Right lobe of liver (tissue), 6 donors: ENCODE measurements at regions not wholly inside any gene's neighbourhood (a gene's known extent, or its start where the extent isn't known, plus 50 kb on each side); places are given as distances from the start of the nearest gene placed in this dataset.

Experiments
- ATAC-seq, 4 donors: fragments of 200-7000 bp; cut with Tn5 transposase; one replicate each; pipeline ENCODE4 v1.9.1; 2020; ENCODE audit warnings: mild to moderate bottlenecking in 4 of 4, moderate library complexity in 4 of 4
- DNase-seq, 3 donors: peaks; one replicate each; pipeline ENCODE4 v3.0.0-alpha.2; 2020
- H3K27ac ChIP-seq, 3 donors: fragments of 200-600 bp; one replicate each; pipeline ENCODE4 v1.8.0; 2022
- H3K27me3 ChIP-seq, 2 donors: fragments of 200-600 bp; one replicate each; pipeline ENCODE4 v1.8.0; 2022
- H3K36me3 ChIP-seq, 4 donors: fragments of 200-600 bp; sonication (generic) in 1 of 4; one replicate each; pipeline versions ENCODE4 v1.5.1 to v1.8.0; 2017 to 2022; ENCODE audit warnings: control low read depth in 1 of 4
- H3K4me1 ChIP-seq, 4 donors: fragments of 200-600 bp; sonication (generic) in 1 of 4; one replicate each; pipeline versions ENCODE4 v1.5.1 to v1.8.0; 2017 to 2022; ENCODE audit warnings: control low read depth in 1 of 4
- H3K4me3 ChIP-seq, 3 donors: fragments of 200-600 bp; one replicate each; pipeline ENCODE4 v1.8.0; 2022
- H3K9me3 ChIP-seq, 4 donors: fragments of 200-600 bp; sonication (generic) in 1 of 4; one replicate each; pipeline versions ENCODE4 v1.5.1 to v1.8.0; 2017 to 2022; ENCODE audit warnings: control low read depth in 1 of 4
- POLR2A ChIP-seq: fragments of 450-650 bp; IDR thresholded peaks from one replicate; pipeline ENCODE4 v1.6.1; 2017; ENCODE audit warnings: antibody characterized with exemption, mild to moderate bottlenecking
- WGBS: methylation state at CpG from one replicate; pipeline ENCODE4 v1.1.6; 2018; ENCODE audit warnings: low coverage, low lambda C conversion rate; ENCODE audit not compliant: insufficient coverage; ENCODE audit errors: missing lambda C conversion rate; 5-methylcytosine and 5-hydroxymethylcytosine counted together
- intact Hi-C, 2 donors: fragments of 100-400 bp; cut with DNase I; formaldehyde crosslinking; loops; one replicate each; pipeline versions ENCODE4 v1.11.2 to v1.14.1; 2022
- TF ChIP-seq, protein P1 (sequence below), 4 donors: fragments of 200-600 bp in 3 of 4; fragments of 450-650 bp in 1 of 4; IDR thresholded peaks; one replicate each; pipeline versions ENCODE4 v1.5.1 to v1.8.0; 2016 to 2022; ENCODE audit warnings: antibody characterized with exemption in 4 of 4, mild to moderate bottlenecking in 2 of 4
- donor health status: DM: no; HTN: yes; CAD: no.
- donor health status: DM: no; HTN: no; CAD: no.
- donor health status: DM: no; HTN: no; CAD: no.
- donor health status: DM: no; HTN: yes; CAD: no.
- donor health status: DM: no; HTN: yes; CAD: no.

DNA sequence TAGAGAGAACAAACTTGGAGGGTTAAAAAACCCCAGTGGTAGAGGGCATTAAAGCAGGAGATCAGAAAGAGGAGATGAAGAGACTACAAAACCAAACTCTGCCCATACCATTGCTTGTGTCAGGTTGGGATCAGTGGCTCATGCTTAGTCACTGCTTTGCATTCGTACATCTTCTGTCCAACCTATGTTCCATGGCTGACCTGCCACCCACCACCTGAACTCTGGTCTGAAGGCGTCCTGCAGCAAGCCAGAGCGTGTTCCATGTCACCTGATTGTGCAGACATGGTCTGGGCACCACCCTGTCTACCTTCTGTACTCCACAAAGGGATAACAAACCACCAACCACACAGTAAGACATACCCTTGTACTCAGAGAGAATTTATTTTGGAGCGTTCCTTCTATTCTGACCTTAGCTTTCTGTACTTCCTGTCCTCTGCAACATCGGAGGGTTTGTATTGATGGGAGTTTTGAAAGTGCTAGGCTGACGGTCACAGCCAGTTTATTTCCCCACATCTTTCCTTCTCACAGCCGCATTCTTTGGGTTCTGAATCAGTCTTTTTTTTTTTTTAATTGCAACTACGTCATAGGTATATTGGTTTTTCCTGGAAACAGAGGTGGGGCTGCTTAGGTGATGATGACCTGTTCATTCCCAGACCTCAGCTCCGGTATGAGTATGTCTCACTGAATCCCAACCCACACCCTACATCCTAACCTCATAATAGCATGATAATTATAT is 88.3 kb downstream of the SOWAHC start:
- Histone ChIP-seq H3K9me3 (no peaks in the 10 kb centered on the region), H3K4me1 (peaks cover 0 to 11% (median 0%) of the 10 kb centered on the region in 4 donors), H3K27me3 (no peaks in the 10 kb centered on the region), H3K4me3 (no peak overlapping the region), H3K27ac (peak overlapping the region in 1 of 3 donors; percentile 53), H3K36me3 (no peaks in the 10 kb centered on the region)
- DNase-seq: no peak
- ATAC-seq: peak in 3 of 4 donors; percentile 25 to 82 (median 57)
- 54% methylated on average over 8 of the region's 9 CpGs for WGBS
- TF ChIP-seq, protein P1, sequence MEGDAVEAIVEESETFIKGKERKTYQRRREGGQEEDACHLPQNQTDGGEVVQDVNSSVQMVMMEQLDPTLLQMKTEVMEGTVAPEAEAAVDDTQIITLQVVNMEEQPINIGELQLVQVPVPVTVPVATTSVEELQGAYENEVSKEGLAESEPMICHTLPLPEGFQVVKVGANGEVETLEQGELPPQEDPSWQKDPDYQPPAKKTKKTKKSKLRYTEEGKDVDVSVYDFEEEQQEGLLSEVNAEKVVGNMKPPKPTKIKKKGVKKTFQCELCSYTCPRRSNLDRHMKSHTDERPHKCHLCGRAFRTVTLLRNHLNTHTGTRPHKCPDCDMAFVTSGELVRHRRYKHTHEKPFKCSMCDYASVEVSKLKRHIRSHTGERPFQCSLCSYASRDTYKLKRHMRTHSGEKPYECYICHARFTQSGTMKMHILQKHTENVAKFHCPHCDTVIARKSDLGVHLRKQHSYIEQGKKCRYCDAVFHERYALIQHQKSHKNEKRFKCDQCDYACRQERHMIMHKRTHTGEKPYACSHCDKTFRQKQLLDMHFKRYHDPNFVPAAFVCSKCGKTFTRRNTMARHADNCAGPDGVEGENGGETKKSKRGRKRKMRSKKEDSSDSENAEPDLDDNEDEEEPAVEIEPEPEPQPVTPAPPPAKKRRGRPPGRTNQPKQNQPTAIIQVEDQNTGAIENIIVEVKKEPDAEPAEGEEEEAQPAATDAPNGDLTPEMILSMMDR (IDR thresholded peaks at IDR 0.05): no peak
- no peak for TF ChIP-seq POLR2A
- intact Hi-C loops: no loop called here

DNA sequence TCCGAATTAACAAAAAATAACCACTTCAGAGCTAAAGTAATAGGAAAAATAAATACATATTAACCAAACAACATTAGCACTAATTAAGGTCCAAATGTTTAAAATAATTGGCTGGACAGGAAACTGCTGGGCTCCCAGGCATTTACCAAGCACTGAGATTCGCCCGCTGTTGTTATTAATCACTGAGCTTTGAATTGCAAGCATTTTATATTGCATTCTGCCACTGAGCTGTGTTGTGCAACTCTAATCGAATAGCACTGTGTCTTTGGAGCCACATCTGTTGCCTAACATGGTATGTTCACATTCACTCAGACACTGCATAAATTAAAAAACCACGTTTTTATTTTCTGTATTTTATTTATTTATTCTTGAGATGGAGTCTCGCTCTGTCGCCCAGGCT is 88.9 kb downstream of the SOWAHC start:
- Histone ChIP-seq H3K27me3 (no peaks in the 10 kb centered on the region), H3K4me1 (peaks cover 0 to 11% (median 0%) of the 10 kb centered on the region in 4 donors), H3K27ac (peak overlapping the region in 1 of 3 donors; percentile 53), H3K9me3 (no peaks in the 10 kb centered on the region), H3K36me3 (no peaks in the 10 kb centered on the region), H3K4me3 (no peak overlapping the region)
- TF ChIP-seq, protein P1 (IDR thresholded peaks at IDR 0.05): no peak
- TF ChIP-seq POLR2A: peak; percentile 55
- 40% methylated on average over 7 of the region's 7 CpGs for WGBS
- ATAC-seq: peak; percentile 68 to 85 (median 74)
- intact Hi-C loops: no loop called here
- no peak for DNase-seq

DNA sequence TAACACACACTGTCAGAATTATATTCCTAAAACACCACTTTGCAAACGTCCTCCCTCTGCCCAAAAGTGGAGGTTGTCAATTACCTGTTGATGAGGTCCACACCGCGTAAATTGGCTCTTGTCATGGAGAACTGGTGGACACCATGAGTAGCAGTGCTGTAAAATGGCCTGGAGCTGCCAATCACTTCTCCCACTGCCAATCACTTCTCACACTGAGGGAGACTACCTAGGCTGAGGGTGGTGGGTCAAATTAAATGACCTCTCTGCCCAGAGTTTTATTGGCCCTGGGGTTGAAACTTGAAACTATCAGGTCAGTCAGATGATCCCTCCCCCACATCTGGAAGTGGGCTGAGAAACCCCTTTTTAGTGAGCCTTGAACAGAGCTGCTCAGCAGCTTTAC is 89.6 kb downstream of the SOWAHC start:
- ATAC-seq (no peak), DNase-seq (no peak)
- no peak for TF ChIP-seq POLR2A
- H3K27me3 ChIP-seq: no peaks in the 10 kb centered on the region
- H3K27ac ChIP-seq: no peak overlapping the region
- H3K4me1 ChIP-seq: peaks cover 0 to 11% (median 0%) of the 10 kb centered on the region in 4 donors
- no peaks in the 10 kb centered on the region for H3K36me3 ChIP-seq
- 79% methylated on average over 3 of the region's 3 CpGs for WGBS
- intact Hi-C loops: no loop called here
- no peaks in the 10 kb centered on the region for H3K9me3 ChIP-seq
- H3K4me3 ChIP-seq: no peak overlapping the region

GRCh38 chr2:109707281-109708147 is 86.6 kb upstream of the RGPD5 start:
- H3K4me3 ChIP-seq: no peak overlapping the region
- WGBS: 82% methylated on average over 9 of the region's 9 CpGs
- peaks cover 0 to 8% (median 0%) of the 10 kb centered on the region in 4 donors for H3K4me1 ChIP-seq
- H3K27me3 ChIP-seq: no peaks in the 10 kb centered on the region
- TF ChIP-seq, protein P1 (IDR thresholded peaks at IDR 0.05): no peak
- TF ChIP-seq POLR2A: no peak
- ATAC-seq (no peak), DNase-seq (no peak)
- H3K27ac ChIP-seq: no peak overlapping the region
- intact Hi-C loops: no loop called here
- H3K9me3 ChIP-seq: no peaks in the 10 kb centered on the region
- H3K36me3 ChIP-seq: no peaks in the 10 kb centered on the region
